Trophoblast cell (in vitro differentiated cells and primary cell): ENCODE measurements at regions not wholly inside any gene's neighbourhood (a gene's known extent, or its start where the extent isn't known, plus 50 kb on each side); places are given as distances from the start of the nearest gene placed in this dataset.

Source experiments
- DNase-seq, 2 donors: peaks; one replicate each; pipeline ENCODE4 v3.0.0-alpha.2; 2016
- H2AFZ ChIP-seq: 2 replicates; pipeline ENCODE4 v1.6.1; 2013; ENCODE audit warnings: low read length, moderate library complexity, mild to moderate bottlenecking; ENCODE audit not compliant: insufficient read depth, poor library complexity
- H2AK5ac ChIP-seq: 2 replicates; pipeline ENCODE4 v1.6.1; 2013; ENCODE audit warnings: mild to moderate bottlenecking, low read length
- H2BK120ac ChIP-seq: 2 replicates; pipeline ENCODE4 v1.6.1; 2013; ENCODE audit warnings: low read length, mild to moderate bottlenecking, moderate library complexity; ENCODE audit not compliant: insufficient read depth, poor library complexity
- H2BK12ac ChIP-seq: 2 replicates; pipeline ENCODE4 v1.6.1; 2013; ENCODE audit warnings: mild to moderate bottlenecking, low read length, moderate library complexity
- H2BK5ac ChIP-seq: 2 replicates; pipeline ENCODE4 v1.6.1; 2013; ENCODE audit warnings: low read length, low read depth, moderate library complexity, mild to moderate bottlenecking; ENCODE audit not compliant: poor library complexity
- H3K14ac ChIP-seq: 2 replicates; pipeline ENCODE4 v1.6.1; 2013; ENCODE audit warnings: mild to moderate bottlenecking, low read length
- H3K18ac ChIP-seq: 2 replicates; pipeline ENCODE4 v1.6.1; 2013; ENCODE audit warnings: mild to moderate bottlenecking, low read length
- H3K23ac ChIP-seq: 2 replicates; pipeline ENCODE4 v1.6.1; 2013; ENCODE audit warnings: low read length
- H3K27ac ChIP-seq: 2 replicates; pipeline ENCODE4 v1.5.1; 2013; ENCODE audit warnings: low read depth, mild to moderate bottlenecking, inconsistent platforms, low read length, moderate library complexity
- H3K27me3 ChIP-seq: 2 replicates; pipeline ENCODE4 v1.6.1; 2013; ENCODE audit warnings: inconsistent platforms, mild to moderate bottlenecking, low read length, moderate library complexity; ENCODE audit not compliant: insufficient read depth
- H3K36me3 ChIP-seq, 2 experiments: 1 replicate in 1 of 2; 2 replicates in 1 of 2; pipeline ENCODE4 v1.6.1; 2013; ENCODE audit warnings: low read length in 2 of 2, mild to moderate bottlenecking in 2 of 2, moderate library complexity in 1 of 2; ENCODE audit not compliant: insufficient read depth in 2 of 2, control insufficient read depth in 1 of 2
- H3K4ac ChIP-seq: 2 replicates; pipeline ENCODE4 v1.6.1; 2013; ENCODE audit warnings: low read depth, mild to moderate bottlenecking, low read length, moderate library complexity
- H3K4me1 ChIP-seq, 2 experiments: 1 replicate in 1 of 2; 2 replicates in 1 of 2; pipeline ENCODE4 v1.6.1; 2013; ENCODE audit warnings: low read length in 2 of 2, mild to moderate bottlenecking in 2 of 2, moderate library complexity in 1 of 2; ENCODE audit not compliant: insufficient read depth in 2 of 2, control insufficient read depth in 1 of 2
- H3K4me2 ChIP-seq: 2 replicates; pipeline ENCODE4 v1.6.1; 2013; ENCODE audit warnings: inconsistent platforms, mild to moderate bottlenecking, low read length, moderate library complexity
- H3K4me3 ChIP-seq: 2 replicates; pipeline ENCODE4 v1.5.1; 2013; ENCODE audit warnings: mild to moderate bottlenecking, low read depth, low read length, inconsistent platforms
- H3K79me1 ChIP-seq: one replicate; pipeline ENCODE4 v1.6.1; 2013; ENCODE audit warnings: low read length
- H3K79me2 ChIP-seq: 2 replicates; pipeline ENCODE4 v1.6.1; 2013; ENCODE audit warnings: low read length, mild to moderate bottlenecking; ENCODE audit not compliant: control insufficient read depth, insufficient read depth, poor library complexity
- H3K9ac ChIP-seq: 2 replicates; pipeline ENCODE4 v1.6.1; 2013; ENCODE audit warnings: mild to moderate bottlenecking, low read length
- H3K9me3 ChIP-seq: 2 replicates; pipeline ENCODE4 v1.6.1; 2013; ENCODE audit warnings: low read depth, mild to moderate bottlenecking, control low read depth, inconsistent platforms, low read length; ENCODE audit not compliant: insufficient read depth
- H4K12ac ChIP-seq: 2 replicates; pipeline ENCODE4 v1.6.1; 2013; ENCODE audit warnings: low read depth, mild to moderate bottlenecking, low read length, moderate library complexity
- H4K8ac ChIP-seq: 2 replicates; pipeline ENCODE4 v1.6.1; 2013; ENCODE audit warnings: low read depth, mild to moderate bottlenecking, low read length, moderate library complexity
- H4K91ac ChIP-seq: one replicate; pipeline ENCODE4 v1.6.1; 2013; ENCODE audit warnings: low read depth, mild to moderate bottlenecking, low read length, moderate library complexity
- WGBS: extraction: QIAGEN DNeasy Blood & Tissue Kit; methylation state at CpG from one replicate; pipeline ENCODE4 v1.1.7; 2013; ENCODE audit warnings: missing lambda C conversion rate; ENCODE audit not compliant: insufficient read length, insufficient coverage; ENCODE audit errors: extremely low coverage; 5-methylcytosine and 5-hydroxymethylcytosine counted together

DNA sequence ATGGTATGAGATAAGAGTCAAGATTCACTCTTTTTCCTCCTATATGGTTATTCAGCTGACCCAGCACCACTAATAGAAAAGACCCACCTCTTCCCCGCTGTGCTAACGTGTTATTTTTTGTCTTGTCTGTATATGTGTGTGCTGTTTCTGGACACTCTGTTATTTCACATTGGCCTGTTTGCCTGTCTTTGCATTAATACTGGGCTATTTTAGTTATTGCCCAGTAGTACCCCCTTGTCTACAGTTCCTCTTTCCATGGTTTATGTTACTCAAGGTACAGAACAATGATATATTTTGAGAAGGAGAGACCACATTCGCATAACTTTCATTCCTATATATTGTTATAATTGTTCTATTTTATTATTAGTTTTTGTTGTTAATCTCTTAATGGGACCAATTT, 74.0 kb upstream of the SIAH1 start:
- Histone ChIP-seq H3K4me3 (no peak overlapping the region), H3K27me3 (no peaks in the 10 kb centered on the region), H3K79me2 (no peaks in the 10 kb centered on the region), H3K18ac (no peak overlapping the region), H2BK120ac (no peak overlapping the region), H3K14ac (no peak overlapping the region), H3K4me2 (no peak overlapping the region), H3K4me1 (no peaks in the 10 kb centered on the region), H3K23ac (no peak overlapping the region), H2BK12ac (no peak overlapping the region), H3K79me1 (no peaks in the 10 kb centered on the region), H3K36me3 (no peaks in the 10 kb centered on the region), H4K12ac (no peak overlapping the region), H2AFZ (no peak overlapping the region), H3K9me3 (no peaks in the 10 kb centered on the region), H2BK5ac (no peak overlapping the region), H2AK5ac (no peak overlapping the region), H3K9ac (no peak overlapping the region), H3K27ac (no peak overlapping the region), H3K4ac (no peak overlapping the region), H4K8ac (no peak overlapping the region), H4K91ac (no peak overlapping the region)
- no CpG with 5 or more reads among the region's 3 CpGs for WGBS
- DNase-seq = no peak

DNA sequence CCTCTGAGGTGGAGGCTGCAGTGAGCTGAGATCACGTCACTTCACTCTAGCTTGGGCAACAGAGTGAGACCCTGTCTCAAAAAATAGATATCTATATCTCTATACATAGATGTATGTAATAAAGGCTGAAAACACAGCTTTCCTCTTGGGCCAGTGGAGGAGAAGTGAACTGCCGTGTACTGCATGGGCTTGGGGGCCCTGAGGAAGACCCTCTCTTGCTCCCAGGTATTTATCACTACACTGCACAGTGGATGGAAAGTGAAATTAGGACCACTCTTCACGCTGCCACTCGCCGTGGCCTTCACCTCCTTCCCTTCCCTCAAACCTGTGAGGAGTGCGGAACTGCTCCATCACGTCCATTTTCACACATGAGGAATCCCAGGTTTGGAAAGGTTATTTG, 68.8 kb upstream of the SIAH1 start:
- Histone ChIP-seq H2BK12ac (no peak overlapping the region), H3K27ac (no peak overlapping the region), H4K12ac (no peak overlapping the region), H2AK5ac (peak overlapping the region; percentile 40), H2BK5ac (no peak overlapping the region), H3K9me3 (no peaks in the 10 kb centered on the region), H3K9ac (no peak overlapping the region), H3K36me3 (no peaks in the 10 kb centered on the region), H4K91ac (no peak overlapping the region), H2BK120ac (no peak overlapping the region), H3K4me3 (no peak overlapping the region), H4K8ac (no peak overlapping the region), H3K79me1 (no peaks in the 10 kb centered on the region), H3K27me3 (no peaks in the 10 kb centered on the region), H3K4me2 (no peak overlapping the region), H3K4me1 (no peaks in the 10 kb centered on the region), H2AFZ (no peak overlapping the region), H3K14ac (no peak overlapping the region), H3K79me2 (peaks cover 2% of the 10 kb centered on the region), H3K23ac (no peak overlapping the region), H3K18ac (no peak overlapping the region), H3K4ac (no peak overlapping the region)
- no peak for DNase-seq
- no CpG with 5 or more reads among the region's 7 CpGs for WGBS

DNA sequence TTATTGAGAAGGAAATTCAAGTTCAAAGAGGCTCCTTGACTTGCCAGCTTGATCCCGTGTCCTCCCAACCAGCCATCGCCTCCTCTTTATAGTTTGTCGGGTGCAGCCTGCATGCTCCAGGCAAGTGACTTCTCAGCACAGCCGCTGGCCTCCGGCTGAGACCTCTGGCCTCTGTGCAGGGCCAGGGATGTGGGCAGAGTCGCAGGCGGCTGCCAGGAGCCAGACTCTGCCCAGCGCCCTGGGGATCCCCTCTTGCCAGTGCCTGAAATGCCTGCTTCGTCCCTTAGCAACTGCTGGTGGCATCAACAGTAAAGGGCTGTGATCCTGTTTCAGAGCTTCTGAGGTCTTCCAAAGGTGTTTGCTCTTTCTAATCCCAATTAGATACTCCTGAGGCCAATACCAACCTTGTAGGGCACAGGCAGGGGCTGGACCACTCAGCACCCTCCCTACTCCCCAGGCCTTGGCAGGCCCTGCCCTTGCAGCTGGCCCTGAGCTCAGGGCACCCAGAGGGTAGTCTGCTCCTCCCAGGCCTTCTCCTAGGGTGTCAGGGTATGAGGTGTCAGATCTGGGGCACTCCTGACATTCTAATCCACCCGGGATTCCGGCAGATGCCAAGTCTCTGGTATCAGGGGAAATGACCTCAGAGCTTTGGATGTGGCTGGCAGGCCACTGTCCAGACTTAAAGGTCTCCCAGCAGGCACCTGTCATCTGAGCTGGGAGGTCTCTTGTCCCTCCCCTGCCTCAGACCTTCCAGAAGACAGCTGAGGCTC, 68.0 kb upstream of the SIAH1 start:
- WGBS = no CpG with 5 or more reads among the region's 11 CpGs
- no peak overlapping the region for H3K18ac ChIP-seq

GRCh38 chr16:48451323-48451722, 66.1 kb upstream of the SIAH1 start:
- H3K4me1 ChIP-seq = no peaks in the 10 kb centered on the region
- H4K12ac ChIP-seq = no peak overlapping the region
- no peak overlapping the region for H3K9ac ChIP-seq
- H3K79me1 ChIP-seq = no peaks in the 10 kb centered on the region
- no peak overlapping the region for H3K14ac ChIP-seq
- no peak overlapping the region for H3K18ac ChIP-seq
- H2BK12ac ChIP-seq = no peak overlapping the region
- no peaks in the 10 kb centered on the region for H3K9me3 ChIP-seq
- H3K27ac ChIP-seq = no peak overlapping the region
- H3K4me2 ChIP-seq = no peak overlapping the region
- no peak overlapping the region for H2BK120ac ChIP-seq
- H2AK5ac ChIP-seq = no peak overlapping the region
- H3K79me2 ChIP-seq = peaks cover 2% of the 10 kb centered on the region
- H3K4me3 ChIP-seq = no peak overlapping the region
- H3K36me3 ChIP-seq = no peaks in the 10 kb centered on the region
- no peak overlapping the region for H4K91ac ChIP-seq
- no peak overlapping the region for H3K23ac ChIP-seq
- H2AFZ ChIP-seq = no peak overlapping the region
- H4K8ac ChIP-seq = no peak overlapping the region
- no peaks in the 10 kb centered on the region for H3K27me3 ChIP-seq
- no CpG with 5 or more reads among the region's 8 CpGs for WGBS
- no peak overlapping the region for H3K4ac ChIP-seq
- no peak overlapping the region for H2BK5ac ChIP-seq
- no peak for DNase-seq

More for the DNA sequence above, 68.0 kb upstream of the SIAH1 start:
- Histone ChIP-seq H3K79me2 (peaks cover 2% of the 10 kb centered on the region), H3K9ac (no peak overlapping the region), H2BK5ac (no peak overlapping the region), H3K79me1 (no peaks in the 10 kb centered on the region), H2AFZ (no peak overlapping the region), H3K4me3 (no peak overlapping the region), H3K23ac (no peak overlapping the region), H3K4me1 (no peaks in the 10 kb centered on the region), H3K14ac (no peak overlapping the region), H2AK5ac (no peak overlapping the region), H4K91ac (no peak overlapping the region), H3K9me3 (no peaks in the 10 kb centered on the region), H3K4me2 (no peak overlapping the region), H2BK12ac (no peak overlapping the region), H3K27me3 (no peaks in the 10 kb centered on the region), H4K8ac (no peak overlapping the region), H4K12ac (no peak overlapping the region), H3K36me3 (no peaks in the 10 kb centered on the region), H3K4ac (no peak overlapping the region), H2BK120ac (no peak overlapping the region), H3K27ac (no peak overlapping the region)
- no peak for DNase-seq
